K562 (cell line): ENCODE measurements at regions not wholly inside any gene's neighbourhood (a gene's known extent, or its start where the extent isn't known, plus 50 kb on each side); places are given as distances from the start of the nearest gene placed in this dataset.

ENCODE experiments used
- ATAC-seq: fragments of 200-7000 bp; cut with Tn5 transposase; 3 replicates; pipeline ENCODE4 v1.9.1; 2020; ENCODE audit warnings: moderate library complexity
- BruUV-seq: library from RNA; stranded (reverse); fragments of 400-500 nt; replicated peaks from 2 replicates; lab custom pipeline; 2021; lab: Mats Ljungman, UMichigan
- CTCF ChIA-PET: fragments of 300-600 bp; formaldehyde crosslinking; extraction: SDS; loops from one replicate; lab custom pipeline; 2021; ENCODE audit warnings: low intra/inter-chr PET ratio; lab: Yijun Ruan, JAX
- POLR2A ChIA-PET: fragments of 300-600, 350-650 bp; sonication (Branson Sonifier 250); formaldehyde crosslinking; extraction: SDS; loops from one replicate; lab custom pipeline; 2021; ENCODE audit warnings: antibody characterized with exemption, inconsistent platforms; lab: Yijun Ruan, JAX
- DNase-seq, 4 experiments: peaks; one replicate each; pipeline versions ENCODE4 v3.0.0 to v3.0.0-alpha.2; 2011 to 2018; ENCODE audit warnings: low spot score in 3 of 4, mixed read lengths in 3 of 4; ENCODE audit errors: extremely low read depth in 1 of 4
- FAIRE-seq: peaks from 2 replicates; lab custom pipeline; 2011; peaks lifted over from hg19 to GRCh38; lab: Jason Lieb, UNC
- H2AFZ ChIP-seq: 2 replicates; pipeline ENCODE4 v1.6.0; 2011; ENCODE audit warnings: low read depth, low read length, control low read depth, inconsistent platforms
- H3K27ac ChIP-seq: fragments of 200-600 bp; 3 replicates; pipeline ENCODE4 v1.8.0; 2011; ENCODE audit warnings: low read depth, mild to moderate bottlenecking, control low read depth, inconsistent platforms, low read length, moderate library complexity, mixed read lengths; ENCODE audit errors: extremely low read depth
- H3K27me3 ChIP-seq, 2 experiments: fragments of 300-600 bp in 1 of 2; 2 replicates in 1 of 2; 3 replicates in 1 of 2; pipeline versions ENCODE4 v1.6.0 to v1.8.0; 2011; ENCODE audit warnings: inconsistent platforms in 2 of 2, low read length in 2 of 2, mild to moderate bottlenecking in 1 of 2, mixed read lengths in 1 of 2, moderate library complexity in 1 of 2; ENCODE audit not compliant: control insufficient read depth in 2 of 2, insufficient read depth in 2 of 2
- H3K36me3 ChIP-seq: fragments of 300-600 bp; 3 replicates; pipeline ENCODE4 v1.8.0; 2011; ENCODE audit warnings: mild to moderate bottlenecking, low read length, inconsistent platforms; ENCODE audit not compliant: control insufficient read depth, insufficient read depth
- H3K4me1 ChIP-seq, 2 experiments: fragments of 200-600 bp in 1 of 2; replicated peaks in 1 of 2; 2 replicates in 1 of 2; 3 replicates in 1 of 2; pipeline versions ENCODE4 v1.5.1 to v1.8.0; 2011; ENCODE audit warnings: inconsistent platforms in 2 of 2, low read length in 2 of 2, mild to moderate bottlenecking in 1 of 2, mixed read lengths in 1 of 2, moderate library complexity in 1 of 2; ENCODE audit not compliant: control insufficient read depth in 2 of 2, insufficient read depth in 2 of 2
- H3K4me2 ChIP-seq: 2 replicates; pipeline ENCODE4 v1.6.1; 2011; ENCODE audit warnings: low read length, control low read depth, inconsistent platforms, mixed read lengths; ENCODE audit not compliant: insufficient read depth
- H3K4me3 ChIP-seq: fragments of 200-600 bp; sonication (generic), shearing (Covaris generic); 2 replicates; pipeline ENCODE4 v1.5.1; 2016; ENCODE audit warnings: control low read depth, inconsistent platforms
- H3K79me2 ChIP-seq: fragments of 200-600 bp; 3 replicates; pipeline ENCODE4 v1.8.0; 2011; ENCODE audit warnings: low read length, inconsistent platforms; ENCODE audit not compliant: control insufficient read depth, insufficient read depth
- H3K9ac ChIP-seq, 2 experiments: 2 replicates each; pipeline versions ENCODE4 v1.6.0 to v1.6.1; 2011; ENCODE audit warnings: low read depth in 2 of 2, low read length in 2 of 2, control low read depth in 1 of 2, inconsistent platforms in 1 of 2, mild to moderate bottlenecking in 1 of 2, mixed read lengths in 1 of 2; ENCODE audit not compliant: insufficient read depth in 1 of 2
- H3K9me1 ChIP-seq: one replicate; pipeline ENCODE4 v1.6.0; 2011; ENCODE audit warnings: inconsistent platforms, mild to moderate bottlenecking, low read length, moderate library complexity; ENCODE audit not compliant: control insufficient read depth, insufficient read depth
- H3K9me3 ChIP-seq: replicated peaks from 2 replicates; pipeline ENCODE4 v1.5.1; 2011; ENCODE audit warnings: low read depth, low read length, inconsistent platforms; ENCODE audit not compliant: control insufficient read depth, insufficient read depth
- H4K20me1 ChIP-seq: replicated peaks from 2 replicates; pipeline ENCODE4 v1.6.1; 2011; ENCODE audit warnings: low read length, inconsistent platforms, mixed read lengths; ENCODE audit not compliant: control insufficient read depth, insufficient read depth
- AFF4 ChIP-seq: sonication (generic); formaldehyde crosslinking; IDR thresholded peaks from 2 replicates; pipeline ENCODE4 v1.8.0; 2023; ENCODE audit warnings: mild to moderate bottlenecking, missing genetic modification reagents
- ATF3 ChIP-seq, 2 experiments: fragments of 450-650 bp in 1 of 2; sonication (generic) in 1 of 2; formaldehyde crosslinking in 1 of 2; IDR thresholded peaks in 1 of 2; conservative IDR thresholded peaks in 1 of 2; 2 replicates each; pipeline versions ENCODE4 v1.6.1 to v1.8.1; 2016 to 2023; ENCODE audit warnings: mild to moderate bottlenecking in 2 of 2, moderate library complexity in 2 of 2, inconsistent platforms in 1 of 2, missing genetic modification reagents in 1 of 2
- DIDO1 ChIP-seq: fragments of 450-650 bp; IDR thresholded peaks from 2 replicates; pipeline ENCODE4 v1.6.1; 2016; ENCODE audit warnings: low read depth, missing biosample characterization, missing genetic modification characterization
- POLR2H ChIP-seq: IDR thresholded peaks from 2 replicates; pipeline ENCODE4 v1.6.1; 2016; ENCODE audit warnings: missing genetic modification characterization, low read depth, mild to moderate bottlenecking, control low read depth, missing compliant biosample characterization, moderate library complexity
- ZNF586 ChIP-seq: fragments of 450-650 bp; formaldehyde crosslinking; conservative IDR thresholded peaks from 2 replicates; pipeline ENCODE4 v1.4.0; 2020; ENCODE audit warnings: mild to moderate bottlenecking, moderate library complexity
- ZNF644 ChIP-seq: fragments of 200-800 bp; sonication (Bioruptor generic); IDR thresholded peaks from 2 replicates; pipeline ENCODE4 v1.6.1; 2016; ENCODE audit warnings: low read depth, missing genetic modification characterization, missing compliant biosample characterization
- WGBS: fragments of 100-300 bp; shearing (Covaris generic); methylation state at CpG from one replicate; pipeline ENCODE4 v1.1.6; 2016; ENCODE audit warnings: low coverage, mixed read lengths; ENCODE audit not compliant: insufficient coverage; ENCODE audit errors: missing lambda C conversion rate; 5-methylcytosine and 5-hydroxymethylcytosine counted together
- in situ Hi-C: fragments of 300-500 bp; cut with MboI; formaldehyde crosslinking; loops from 4 replicates; pipeline ENCODE4 v1.15.0; 2018; ENCODE audit warnings: inconsistent platforms, mixed read lengths
- intact Hi-C: fragments of 100-400 bp; cut with micrococcal nuclease; formaldehyde crosslinking; loops from 2 replicates; pipeline ENCODE4 v1.14.2; 2022
- TF ChIP-seq, protein P1 (sequence below), 2 experiments: fragments of 450-650 bp; IDR thresholded peaks; 2 replicates each; pipeline ENCODE4 v1.6.1; 2016

DNA sequence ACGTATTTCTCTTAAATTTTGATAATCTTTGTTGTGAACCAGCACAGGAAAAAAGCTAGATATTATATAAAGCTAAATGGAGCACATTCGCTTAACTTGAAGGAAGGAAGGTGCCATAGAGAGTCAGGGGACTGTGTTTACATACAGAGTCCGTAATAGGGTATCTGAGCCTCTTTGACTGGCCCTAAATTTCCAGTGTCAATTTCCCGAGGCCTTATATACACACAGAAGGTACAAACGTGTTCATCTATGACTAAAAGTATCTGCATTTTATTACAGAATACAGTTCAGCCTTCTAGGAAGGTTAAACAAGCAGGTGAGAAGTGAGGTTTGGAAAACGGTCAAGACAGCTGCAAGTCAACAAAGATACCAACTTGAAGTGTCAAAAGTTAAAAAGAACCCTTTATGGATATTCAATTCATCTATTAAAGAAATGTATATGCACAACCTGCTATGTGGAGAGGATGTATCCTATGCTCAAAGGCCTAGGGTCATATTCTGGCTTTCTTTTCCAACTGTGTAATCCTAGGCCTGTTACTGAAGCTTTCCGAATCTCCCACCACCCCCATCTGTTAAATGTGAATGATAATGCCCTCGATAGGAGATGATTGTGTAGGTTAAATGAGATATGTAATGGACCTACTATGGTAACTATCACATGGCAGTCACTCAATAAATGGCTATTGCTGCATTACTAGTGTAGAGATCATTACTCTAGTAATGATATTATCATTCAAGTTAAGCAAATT lies 263.7 kb upstream of the MAF start:
- POLR2A ChIA-PET, result interaction anchor here (0.6 to 2.3 kb wide), 9 partner anchors 7 to 1186 kb away, joined by 3 to 14 read pairs (median 4); no protein-coding TSS in a partner anchor
- no peak for FAIRE-seq
- peak; percentile 66 for ATAC-seq
- TF ChIP-seq ZNF586 (CRISPR knock-in tag), result 0 out of 2 replicates have a peak, but pooled peaks have one; percentile 1
- TF ChIP-seq, protein P1, sequence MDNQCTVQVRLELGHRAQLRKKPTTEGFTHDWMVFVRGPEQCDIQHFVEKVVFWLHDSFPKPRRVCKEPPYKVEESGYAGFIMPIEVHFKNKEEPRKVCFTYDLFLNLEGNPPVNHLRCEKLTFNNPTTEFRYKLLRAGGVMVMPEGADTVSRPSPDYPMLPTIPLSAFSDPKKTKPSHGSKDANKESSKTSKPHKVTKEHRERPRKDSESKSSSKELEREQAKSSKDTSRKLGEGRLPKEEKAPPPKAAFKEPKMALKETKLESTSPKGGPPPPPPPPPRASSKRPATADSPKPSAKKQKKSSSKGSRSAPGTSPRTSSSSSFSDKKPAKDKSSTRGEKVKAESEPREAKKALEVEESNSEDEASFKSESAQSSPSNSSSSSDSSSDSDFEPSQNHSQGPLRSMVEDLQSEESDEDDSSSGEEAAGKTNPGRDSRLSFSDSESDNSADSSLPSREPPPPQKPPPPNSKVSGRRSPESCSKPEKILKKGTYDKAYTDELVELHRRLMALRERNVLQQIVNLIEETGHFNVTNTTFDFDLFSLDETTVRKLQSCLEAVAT (IDR thresholded peaks at IDR 0.05), result no peak
- peak; percentile 65 for TF ChIP-seq ZNF644
- TF ChIP-seq AFF4 (CRISPR knock-in tag), result no peak
- no peak; the same call in 1 of the 2 replicates for TF ChIP-seq ATF3 (IDR thresholded peaks at IDR 0.05)
- TF ChIP-seq ATF3 (CRISPR knock-in tag; conservative IDR thresholded peaks at IDR 0.05), result no peak
- 0 out of 2 replicates have a peak, but pooled peaks have one; percentile 33 for TF ChIP-seq DIDO1 (tag)
- peak; percentile 77 for TF ChIP-seq POLR2H (tag)

More for the DNA sequence above, 263.7 kb upstream of the MAF start:
- peaks cover 6% of the 10 kb centered on the region; the same call in 2 of the 3 replicates for H3K36me3 ChIP-seq
- intact Hi-C loops, result no loop called here
- H3K79me2 ChIP-seq, result no peaks in the 10 kb centered on the region
- peak overlapping the region; percentile 23; the same call in 1 of the 2 replicates for H3K4me2 ChIP-seq
- H3K9ac ChIP-seq, result peak overlapping the region in 1 of 2 experiments; percentile 46; a peak in 2 of 4 replicates
- CTCF ChIA-PET, result no interaction called here
- H3K4me3 ChIP-seq, result no peak overlapping the region
- H3K4me1 ChIP-seq, result peaks cover 8 to 61% of the 10 kb centered on the region in 2 experiments; a peak in 4 of 5 replicates
- no TSS peak for BruUV-seq
- no peaks in the 10 kb centered on the region for H4K20me1 ChIP-seq
- H3K27me3 ChIP-seq, result no peaks in the 10 kb centered on the region
- no peaks in the 10 kb centered on the region for H3K9me1 ChIP-seq
- peak overlapping the region; percentile 88 for H2AFZ ChIP-seq
- no peak for DNase-seq
- 10% methylated on average over 8 of the region's 8 CpGs for WGBS
- in situ Hi-C loops, result no loop called here
- H3K9me3 ChIP-seq, result peaks cover 10% of the 10 kb centered on the region
- H3K27ac ChIP-seq, result peak overlapping the region; percentile 87
